OCI-LY3 (cell line): ENCODE measurements at regions not wholly inside any gene's neighbourhood (a gene's known extent, or its start where the extent isn't known, plus 50 kb on each side); places are given as distances from the start of the nearest gene placed in this dataset.

Experiments
- CTCF ChIP-seq: fragments of 200-600, 300-600 bp; sonication (generic); IDR thresholded peaks from 2 replicates; pipeline ENCODE4 v1.5.1; 2014; ENCODE audit warnings: antibody characterized with exemption, low read length, low read depth
- EZH2phosphoT487 ChIP-seq: fragments of 200-600 bp; shearing (Covaris generic); IDR thresholded peaks from 2 replicates; pipeline ENCODE4 v1.6.1; 2018; ENCODE audit warnings: antibody characterized with exemption, mixed run types, low read depth

- TF ChIP-seq CTCF (no peak), EZH2phosphoT487 (no peak)
Observed at GRCh38 chr5:81808106-81808505, 57.2 kb upstream of the SSBP2 start.
